ENCODE measurements at regions not wholly inside any gene's neighbourhood (a gene's known extent, or its start where the extent isn't known, plus 50 kb on each side); places are given as distances from the start of the nearest gene placed in this dataset.

- Histone ChIP-seq H3K36me3 (ENCODE audit: control insufficient read depth, insufficient read depth, low read length) (no peaks in the 10 kb centered on the region), H3K27ac (ENCODE audit: low read depth, low read length) (no peak overlapping the region), H3K4me3 (ENCODE audit: low read depth, low read length) (no peak overlapping the region), H3K4me1 (ENCODE audit: control insufficient read depth, insufficient read depth, low read length) (no peaks in the 10 kb centered on the region), H3K27me3 (ENCODE audit: control insufficient read depth, insufficient read depth, low read length) (no peaks in the 10 kb centered on the region), H3K9me3 (ENCODE audit: control insufficient read depth, insufficient read depth, low read length) (no peaks in the 10 kb centered on the region)
- 78% methylated on average over 1 of the region's 2 CpGs for WGBS (ENCODE audit: insufficient coverage)
- no peak for DNase-seq (ENCODE audit: low read depth in 4 of 6, low spot score in 6 of 6)
These were observed 371.6 kb upstream of the EMCN start for GRCh38 chr4:100889401-100889800.

GRCh38 chr4:100882661-100883060, 364.8 kb upstream of the EMCN start:
- no peak for DNase-seq (ENCODE audit: low read depth in 4 of 6, low spot score in 6 of 6)
- no peaks in the 10 kb centered on the region for H3K9me3 ChIP-seq (ENCODE audit: control insufficient read depth, insufficient read depth, low read length)
- H3K36me3 ChIP-seq (ENCODE audit: control insufficient read depth, insufficient read depth, low read length): no peaks in the 10 kb centered on the region

GRCh38 chr4:100881283-100881682, 363.5 kb upstream of the EMCN start:
- no peaks in the 10 kb centered on the region for H3K36me3 ChIP-seq (ENCODE audit: control insufficient read depth, insufficient read depth, low read length)
- H3K27me3 ChIP-seq (ENCODE audit: control insufficient read depth, insufficient read depth, low read length): no peaks in the 10 kb centered on the region
- DNase-seq (ENCODE audit: low read depth in 4 of 6, low spot score in 6 of 6): no peak
- no peaks in the 10 kb centered on the region for H3K4me1 ChIP-seq (ENCODE audit: control insufficient read depth, insufficient read depth, low read length)
- no peaks in the 10 kb centered on the region for H3K9me3 ChIP-seq (ENCODE audit: control insufficient read depth, insufficient read depth, low read length)
- no peak overlapping the region for H3K4me3 ChIP-seq (ENCODE audit: low read depth, low read length)
- WGBS (ENCODE audit: insufficient coverage): 100% methylated on average over 1 of the region's 1 CpG
- H3K27ac ChIP-seq (ENCODE audit: low read depth, low read length): no peak overlapping the region

More at GRCh38 chr4:100882661-100883060, 364.8 kb upstream of the EMCN start:
- Histone ChIP-seq H3K27me3 (ENCODE audit: control insufficient read depth, insufficient read depth, low read length) (no peaks in the 10 kb centered on the region), H3K4me1 (ENCODE audit: control insufficient read depth, insufficient read depth, low read length) (no peaks in the 10 kb centered on the region), H3K27ac (ENCODE audit: low read depth, low read length) (no peak overlapping the region), H3K4me3 (ENCODE audit: low read depth, low read length) (no peak overlapping the region)

- Histone ChIP-seq H3K36me3 (ENCODE audit: control insufficient read depth, insufficient read depth, low read length) (no peaks in the 10 kb centered on the region), H3K4me1 (ENCODE audit: control insufficient read depth, insufficient read depth, low read length) (no peaks in the 10 kb centered on the region), H3K27ac (ENCODE audit: low read depth, low read length) (no peak overlapping the region), H3K4me3 (ENCODE audit: low read depth, low read length) (no peak overlapping the region), H3K9me3 (ENCODE audit: control insufficient read depth, insufficient read depth, low read length) (no peaks in the 10 kb centered on the region), H3K27me3 (ENCODE audit: control insufficient read depth, insufficient read depth, low read length) (no peaks in the 10 kb centered on the region)
- DNase-seq (ENCODE audit: low read depth in 4 of 6, low spot score in 6 of 6): no peak
- WGBS (ENCODE audit: insufficient coverage): 100% methylated on average over 1 of the region's 1 CpG
These were observed 362.2 kb upstream of the EMCN start for GRCh38 chr4:100880011-100880410.

GRCh38 chr4:100879471-100879870, 361.6 kb upstream of the EMCN start:
- H3K4me3 ChIP-seq (ENCODE audit: low read depth, low read length): no peak overlapping the region
- H3K27me3 ChIP-seq (ENCODE audit: control insufficient read depth, insufficient read depth, low read length): no peaks in the 10 kb centered on the region
- H3K9me3 ChIP-seq (ENCODE audit: control insufficient read depth, insufficient read depth, low read length): no peaks in the 10 kb centered on the region
- WGBS (ENCODE audit: insufficient coverage): no CpG with 5 or more reads among the region's 1 CpG
- H3K4me1 ChIP-seq (ENCODE audit: control insufficient read depth, insufficient read depth, low read length): no peaks in the 10 kb centered on the region
- no peak overlapping the region for H3K27ac ChIP-seq (ENCODE audit: low read depth, low read length)
- no peaks in the 10 kb centered on the region for H3K36me3 ChIP-seq (ENCODE audit: control insufficient read depth, insufficient read depth, low read length)
- DNase-seq (ENCODE audit: low read depth in 4 of 6, low spot score in 6 of 6): no peak

- no peaks in the 10 kb centered on the region for H3K4me1 ChIP-seq (ENCODE audit: control insufficient read depth, insufficient read depth, low read length)
- no peak overlapping the region for H3K4me3 ChIP-seq (ENCODE audit: low read depth, low read length)
- H3K36me3 ChIP-seq (ENCODE audit: control insufficient read depth, insufficient read depth, low read length): no peaks in the 10 kb centered on the region
- no peaks in the 10 kb centered on the region for H3K27me3 ChIP-seq (ENCODE audit: control insufficient read depth, insufficient read depth, low read length)
- no peak for DNase-seq (ENCODE audit: low read depth in 4 of 6, low spot score in 6 of 6)
- H3K9me3 ChIP-seq (ENCODE audit: control insufficient read depth, insufficient read depth, low read length): no peaks in the 10 kb centered on the region
- H3K27ac ChIP-seq (ENCODE audit: low read depth, low read length): no peak overlapping the region
These were observed 358.7 kb upstream of the EMCN start for GRCh38 chr4:100876546-100876945.

GRCh38 chr4:100875296-100876068, 357.7 kb upstream of the EMCN start:
- Histone ChIP-seq H3K4me3 (ENCODE audit: low read depth, low read length) (no peak overlapping the region), H3K36me3 (ENCODE audit: control insufficient read depth, insufficient read depth, low read length) (no peaks in the 10 kb centered on the region)
- WGBS (ENCODE audit: insufficient coverage): 97% methylated on average over 3 of the region's 4 CpGs

GRCh38 chr4:100872811-100873210, 355.0 kb upstream of the EMCN start:
- Histone ChIP-seq H3K4me3 (ENCODE audit: low read depth, low read length) (no peak overlapping the region), H3K27me3 (ENCODE audit: control insufficient read depth, insufficient read depth, low read length) (no peaks in the 10 kb centered on the region), H3K9me3 (ENCODE audit: control insufficient read depth, insufficient read depth, low read length) (no peaks in the 10 kb centered on the region), H3K4me1 (ENCODE audit: control insufficient read depth, insufficient read depth, low read length) (no peaks in the 10 kb centered on the region), H3K36me3 (ENCODE audit: control insufficient read depth, insufficient read depth, low read length) (no peaks in the 10 kb centered on the region), H3K27ac (ENCODE audit: low read depth, low read length) (no peak overlapping the region)
- WGBS (ENCODE audit: insufficient coverage): 90% methylated on average over 2 of the region's 3 CpGs
- no peak for DNase-seq (ENCODE audit: low read depth in 4 of 6, low spot score in 6 of 6)

More at GRCh38 chr4:100875296-100876068, 357.7 kb upstream of the EMCN start:
- Histone ChIP-seq H3K4me1 (ENCODE audit: control insufficient read depth, insufficient read depth, low read length) (no peaks in the 10 kb centered on the region), H3K27ac (ENCODE audit: low read depth, low read length) (no peak overlapping the region), H3K9me3 (ENCODE audit: control insufficient read depth, insufficient read depth, low read length) (no peaks in the 10 kb centered on the region), H3K27me3 (ENCODE audit: control insufficient read depth, insufficient read depth, low read length) (no peaks in the 10 kb centered on the region)
- no peak for DNase-seq (ENCODE audit: low read depth in 4 of 6, low spot score in 6 of 6)

- Histone ChIP-seq H3K4me3 (ENCODE audit: low read depth, low read length) (no peak overlapping the region), H3K36me3 (ENCODE audit: control insufficient read depth, insufficient read depth, low read length) (no peaks in the 10 kb centered on the region), H3K9me3 (ENCODE audit: control insufficient read depth, insufficient read depth, low read length) (no peaks in the 10 kb centered on the region), H3K4me1 (ENCODE audit: control insufficient read depth, insufficient read depth, low read length) (no peaks in the 10 kb centered on the region), H3K27me3 (ENCODE audit: control insufficient read depth, insufficient read depth, low read length) (no peaks in the 10 kb centered on the region), H3K27ac (ENCODE audit: low read depth, low read length) (no peak overlapping the region)
- no peak for DNase-seq (ENCODE audit: low read depth in 4 of 6, low spot score in 6 of 6)
- 95% methylated on average over 4 of the region's 8 CpGs for WGBS (ENCODE audit: insufficient coverage)
These were observed 353.3 kb upstream of the EMCN start for GRCh38 chr4:100870940-100871772.

GRCh38 chr4:100869276-100869675, 351.5 kb upstream of the EMCN start:
- Histone ChIP-seq H3K27me3 (ENCODE audit: control insufficient read depth, insufficient read depth, low read length) (no peaks in the 10 kb centered on the region), H3K9me3 (ENCODE audit: control insufficient read depth, insufficient read depth, low read length) (no peaks in the 10 kb centered on the region), H3K27ac (ENCODE audit: low read depth, low read length) (no peak overlapping the region), H3K36me3 (ENCODE audit: control insufficient read depth, insufficient read depth, low read length) (no peaks in the 10 kb centered on the region), H3K4me3 (ENCODE audit: low read depth, low read length) (no peak overlapping the region), H3K4me1 (ENCODE audit: control insufficient read depth, insufficient read depth, low read length) (no peaks in the 10 kb centered on the region)
- DNase-seq (ENCODE audit: low read depth in 4 of 6, low spot score in 6 of 6): no peak
- WGBS (ENCODE audit: insufficient coverage): no CpG with 5 or more reads among the region's 1 CpG

Data from spinal cord (tissue), 9 donors.